GM11168 (cell line): ENCODE measurements at regions not wholly inside any gene's neighbourhood (a gene's known extent, or its start where the extent isn't known, plus 50 kb on each side); places are given as distances from the start of the nearest gene placed in this dataset.
"Not testable (repeated sequence)": the region's sequence is repeated elsewhere in the genome, so short reads cannot be mapped to it uniquely, and the experiment has no call there.

Experiments
- in situ Hi-C: fragments of 300-500 bp; cut with MboI; formaldehyde crosslinking; loops from one replicate; pipeline ENCODE4 v1.12.0; 2022; ENCODE audit warnings: low sequenced_read_pairs; ENCODE audit not compliant: unreplicated experiment

GRCh38 chr15:20680257-20680815 lies 138.7 kb upstream of the GOLGA6L6 start:
- in situ Hi-C loops: not testable (repeated sequence)

GRCh38 chr15:20672470-20672869 lies 130.9 kb upstream of the GOLGA6L6 start:
- in situ Hi-C loops: no loop called here

GRCh38 chr15:20671675-20672074 lies 130.1 kb upstream of the GOLGA6L6 start:
- in situ Hi-C loops: no loop called here

- in situ Hi-C loops: loop anchor here (10.0 kb wide), 1 partner anchor 598 kb away; no protein-coding TSS in a partner anchor
Measured at GRCh38 chr15:20666410-20666809, 124.8 kb upstream of the GOLGA6L6 start.

- in situ Hi-C loops: loop anchor here (10.0 kb wide), 1 partner anchor 599 kb away; no protein-coding TSS in a partner anchor
Measured at GRCh38 chr15:20665653-20666052, 124.1 kb upstream of the GOLGA6L6 start.

- in situ Hi-C loops: loop anchor here (10.0 kb wide), 1 partner anchor 1706 kb away; no protein-coding TSS in a partner anchor
Measured at GRCh38 chr15:20659265-20659664, 117.7 kb upstream of the GOLGA6L6 start.

GRCh38 chr15:20658024-20658423 lies 116.4 kb upstream of the GOLGA6L6 start:
- in situ Hi-C loops: loop anchor here (10.0 kb wide), 1 partner anchor 1707 kb away; no protein-coding TSS in a partner anchor

- in situ Hi-C loops: loop anchor here (10.0 kb wide), 1 partner anchor 1708 kb away; no protein-coding TSS in a partner anchor
Measured at GRCh38 chr15:20657084-20657483, 115.5 kb upstream of the GOLGA6L6 start.

- in situ Hi-C loops: loop anchor here (10.0 kb wide), 1 partner anchor 1712 kb away; no protein-coding TSS in a partner anchor
Measured at GRCh38 chr15:20652914-20653313, 111.3 kb upstream of the GOLGA6L6 start.

GRCh38 chr15:20648402-20648975 lies 106.9 kb upstream of the GOLGA6L6 start:
- in situ Hi-C loops: not testable (repeated sequence)

GRCh38 chr15:20646529-20647142 lies 105.0 kb upstream of the GOLGA6L6 start:
- in situ Hi-C loops: no loop called here

GRCh38 chr15:20645956-20646355 lies 104.4 kb upstream of the GOLGA6L6 start:
- in situ Hi-C loops: no loop called here

GRCh38 chr15:20644896-20645295 lies 103.3 kb upstream of the GOLGA6L6 start:
- in situ Hi-C loops: no loop called here

- in situ Hi-C loops: no loop called here
Measured at GRCh38 chr15:20643829-20644425, 102.3 kb upstream of the GOLGA6L6 start.

GRCh38 chr15:20643024-20643770 lies 101.6 kb upstream of the GOLGA6L6 start:
- in situ Hi-C loops: no loop called here

GRCh38 chr15:20642054-20642767 lies 100.6 kb upstream of the GOLGA6L6 start:
- in situ Hi-C loops: no loop called here

GRCh38 chr15:20640427-20640826 lies 98.8 kb upstream of the GOLGA6L6 start:
- in situ Hi-C loops: not testable (repeated sequence)

- in situ Hi-C loops: not testable (repeated sequence)
Measured at GRCh38 chr15:20639224-20639623, 97.6 kb upstream of the GOLGA6L6 start.

- in situ Hi-C loops: not testable (repeated sequence)
Measured at GRCh38 chr15:20637499-20637898, 95.9 kb upstream of the GOLGA6L6 start.

- in situ Hi-C loops: not testable (repeated sequence)
Measured at GRCh38 chr15:20629526-20629925, 87.9 kb upstream of the GOLGA6L6 start.
